ENCODE measurements at regions not wholly inside any gene's neighbourhood (a gene's known extent, or its start where the extent isn't known, plus 50 kb on each side); places are given as distances from the start of the nearest gene placed in this dataset.
A peak's percentile ranks its signal among the peaks of the same experiment; 100 is the strongest.

- no peak for DNase-seq
- no peak for TF ChIP-seq GATA1 (IDR thresholded peaks at IDR 0.05; ENCODE audit: low read depth, low read length)
- no peak for TF ChIP-seq POLR2A (IDR thresholded peaks at IDR 0.05; ENCODE audit: low read length)
These were observed 57.4 kb downstream of the IGLL1 start for GRCh38 chr22:23522623-23523251.

- peak; percentile 63 to 70 for DNase-seq
- TF ChIP-seq GATA1 (IDR thresholded peaks at IDR 0.05; ENCODE audit: low read depth, low read length) (no peak), POLR2A (IDR thresholded peaks at IDR 0.05; ENCODE audit: low read length) (peak; percentile 25)
These were observed 58.5 kb downstream of the IGLL1 start for GRCh38 chr22:23521441-23522113.

- DNase-seq, result no peak
- TF ChIP-seq POLR2A (IDR thresholded peaks at IDR 0.05; ENCODE audit: low read length) (no peak), GATA1 (IDR thresholded peaks at IDR 0.05; ENCODE audit: low read depth, low read length) (no peak)
These were observed 59.1 kb downstream of the IGLL1 start for GRCh38 chr22:23520863-23521440.

- TF ChIP-seq POLR2A (IDR thresholded peaks at IDR 0.05; ENCODE audit: low read length), result no peak
- no peak for TF ChIP-seq GATA1 (IDR thresholded peaks at IDR 0.05; ENCODE audit: low read depth, low read length)
- no peak for DNase-seq
These were observed 60.5 kb downstream of the IGLL1 start for GRCh38 chr22:23519442-23520157.

- no peak for TF ChIP-seq GATA1 (IDR thresholded peaks at IDR 0.05; ENCODE audit: low read depth, low read length)
- TF ChIP-seq POLR2A (IDR thresholded peaks at IDR 0.05; ENCODE audit: low read length), result no peak
- DNase-seq, result no peak
These were observed 61.5 kb downstream of the IGLL1 start for GRCh38 chr22:23518376-23519187.

- TF ChIP-seq POLR2A (IDR thresholded peaks at IDR 0.05; ENCODE audit: low read length), result no peak
- no peak for TF ChIP-seq GATA1 (IDR thresholded peaks at IDR 0.05; ENCODE audit: low read depth, low read length)
- DNase-seq, result no peak
These were observed 62.2 kb downstream of the IGLL1 start for GRCh38 chr22:23517804-23518375.

GRCh38 chr22:23516304-23516703 is 63.8 kb downstream of the IGLL1 start:
- no peak for TF ChIP-seq POLR2A (IDR thresholded peaks at IDR 0.05; ENCODE audit: low read length)
- TF ChIP-seq GATA1 (IDR thresholded peaks at IDR 0.05; ENCODE audit: low read depth, low read length), result no peak
- no peak for DNase-seq

GRCh38 chr22:23514322-23515038 is 65.6 kb downstream of the IGLL1 start:
- no peak for TF ChIP-seq POLR2A (IDR thresholded peaks at IDR 0.05; ENCODE audit: low read length)
- TF ChIP-seq GATA1 (IDR thresholded peaks at IDR 0.05; ENCODE audit: low read depth, low read length), result no peak
- no peak for DNase-seq

GRCh38 chr22:23513705-23514104 is 66.4 kb downstream of the IGLL1 start:
- TF ChIP-seq GATA1 (IDR thresholded peaks at IDR 0.05; ENCODE audit: low read depth, low read length) (no peak), POLR2A (IDR thresholded peaks at IDR 0.05; ENCODE audit: low read length) (no peak)
- DNase-seq, result no peak

GRCh38 chr22:23513133-23513532 is 67.0 kb downstream of the IGLL1 start:
- DNase-seq, result no peak
- no peak for TF ChIP-seq POLR2A (IDR thresholded peaks at IDR 0.05; ENCODE audit: low read length)
- TF ChIP-seq GATA1 (IDR thresholded peaks at IDR 0.05; ENCODE audit: low read depth, low read length), result no peak

GRCh38 chr22:23512721-23513120 is 67.4 kb downstream of the IGLL1 start:
- no peak for TF ChIP-seq POLR2A (IDR thresholded peaks at IDR 0.05; ENCODE audit: low read length)
- no peak for TF ChIP-seq GATA1 (IDR thresholded peaks at IDR 0.05; ENCODE audit: low read depth, low read length)
- DNase-seq, result no peak

- no peak for TF ChIP-seq GATA1 (IDR thresholded peaks at IDR 0.05; ENCODE audit: low read depth, low read length)
- TF ChIP-seq POLR2A (IDR thresholded peaks at IDR 0.05; ENCODE audit: low read length), result no peak
- DNase-seq, result no peak
These were observed 67.8 kb downstream of the IGLL1 start for GRCh38 chr22:23512348-23512705.
